ENCODE measurements at regions not wholly inside any gene's neighbourhood (a gene's known extent, or its start where the extent isn't known, plus 50 kb on each side); places are given as distances from the start of the nearest gene placed in this dataset.
"Not testable (repeated sequence)": the region's sequence is repeated elsewhere in the genome, so short reads cannot be mapped to it uniquely, and the experiment has no call there.

- DNase-seq = not testable (repeated sequence)
These were observed 340.2 kb upstream of the MEIS1 start for GRCh38 chr2:66094689-66095088.

- DNase-seq = no peak
These were observed 341.6 kb upstream of the MEIS1 start for GRCh38 chr2:66093371-66093770.

- no peak for DNase-seq
These were observed 349.9 kb upstream of the MEIS1 start for GRCh38 chr2:66084948-66085590.

DNA sequence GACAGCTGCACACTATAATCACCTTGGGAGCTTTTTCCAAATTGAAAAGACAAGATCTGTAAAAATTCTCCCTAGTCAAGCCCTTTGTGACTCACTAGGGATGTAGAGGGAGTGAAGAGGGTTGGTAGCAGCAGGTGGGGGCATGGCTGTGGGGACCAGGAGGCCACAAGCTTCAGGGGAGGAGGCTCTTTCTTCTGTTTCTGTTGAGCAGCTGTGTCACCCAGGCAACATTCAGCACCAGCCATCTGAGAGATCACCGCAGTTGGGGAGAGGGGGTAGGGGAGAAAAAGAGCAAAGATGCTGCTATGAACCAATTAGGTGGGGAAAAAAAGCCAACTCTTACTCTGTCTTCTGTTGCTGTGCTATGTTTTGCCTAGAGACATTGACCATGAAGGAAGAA, 352.3 kb upstream of the MEIS1 start:
- no peak for DNase-seq

DNA sequence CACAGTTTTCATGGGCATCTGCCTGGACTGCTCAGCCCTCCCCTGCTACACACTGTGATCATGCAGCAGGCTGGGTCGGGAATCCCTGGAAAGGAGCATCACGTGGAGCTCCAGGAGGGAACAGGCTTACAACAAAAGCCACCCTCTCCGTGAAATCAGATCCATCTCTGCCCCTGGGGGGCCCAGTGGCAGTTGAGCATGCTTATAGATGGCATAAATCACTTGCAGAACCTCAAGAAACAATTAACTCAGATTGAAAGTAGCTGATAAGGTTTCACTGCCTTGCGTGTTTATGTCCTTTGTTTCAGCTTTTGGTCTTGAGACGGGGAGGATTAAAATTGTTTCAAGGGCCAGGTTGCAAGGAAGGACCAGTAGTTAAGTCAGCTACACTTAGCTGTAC, 354.8 kb upstream of the MEIS1 start:
- no peak for DNase-seq

- DNase-seq = peak; percentile 2
These were observed 361.8 kb upstream of the MEIS1 start for GRCh38 chr2:66073172-66073571.

GRCh38 chr2:66070721-66071602, 364.0 kb upstream of the MEIS1 start:
- DNase-seq = no peak

DNA sequence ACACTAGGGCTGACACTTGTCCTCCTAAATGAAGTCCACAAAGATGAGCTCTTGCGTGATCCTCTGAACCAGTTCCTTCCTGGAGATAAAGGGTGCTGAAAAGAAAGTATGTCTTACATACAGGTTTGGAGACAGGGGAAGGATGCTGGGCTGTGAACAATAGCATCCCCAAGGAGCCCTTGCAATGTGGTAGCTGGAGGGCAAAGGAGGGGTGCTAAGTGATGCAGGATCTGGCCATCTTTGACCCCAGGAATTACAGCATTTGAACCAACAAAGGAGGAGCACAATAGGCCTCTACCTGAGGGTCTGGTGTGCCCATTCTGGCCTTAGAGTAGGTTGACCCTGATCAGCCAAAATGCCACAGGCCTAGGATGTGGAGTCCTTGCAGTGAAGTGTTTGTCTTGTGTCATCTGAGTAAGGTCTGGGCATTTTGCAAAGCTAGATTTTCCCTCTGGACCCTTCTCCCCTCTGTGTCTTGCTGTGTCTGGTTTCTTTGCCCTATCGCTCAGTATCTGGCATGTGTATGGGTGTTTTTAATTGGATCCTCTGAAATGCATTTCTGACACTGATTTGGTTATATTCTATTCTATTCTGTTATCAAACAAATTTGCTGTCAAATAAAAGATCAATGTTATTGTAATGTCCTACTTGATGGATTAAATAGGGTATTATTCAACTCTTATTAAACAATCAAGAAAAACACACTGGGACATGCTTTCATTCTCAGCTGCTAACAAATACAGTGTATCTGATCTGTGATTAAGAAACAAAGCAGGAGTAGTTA, 364.8 kb upstream of the MEIS1 start:
- DNase-seq = no peak

GRCh38 chr2:66066032-66066431, 368.9 kb upstream of the MEIS1 start:
- DNase-seq = no peak

- no peak for DNase-seq
These were observed 375.6 kb upstream of the MEIS1 start for GRCh38 chr2:66059332-66059731.

- DNase-seq = no peak
These were observed 376.2 kb upstream of the MEIS1 start for GRCh38 chr2:66058675-66059074.

- DNase-seq = no peak
These were observed 377.1 kb upstream of the MEIS1 start for GRCh38 chr2:66057844-66058243.

DNA sequence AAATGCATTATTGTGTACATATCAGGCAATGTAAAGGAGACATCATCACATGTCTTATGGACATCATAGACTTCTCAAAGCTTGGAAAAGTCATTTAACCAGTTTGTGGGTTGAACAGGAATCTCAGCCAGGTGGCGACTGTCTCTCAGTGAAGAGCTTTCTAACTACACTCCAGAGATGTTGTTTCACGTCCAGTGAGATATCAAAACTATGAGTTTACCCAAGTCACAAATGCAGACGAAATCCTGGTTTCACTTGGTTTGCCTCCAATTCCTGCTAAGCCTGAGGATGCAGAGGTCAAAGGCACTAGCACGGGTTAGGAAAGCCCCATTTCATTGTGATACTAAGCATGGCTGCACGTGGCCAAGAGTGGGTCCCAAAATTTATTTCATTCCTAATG, 384.5 kb upstream of the MEIS1 start:
- DNase-seq = no peak

DNA sequence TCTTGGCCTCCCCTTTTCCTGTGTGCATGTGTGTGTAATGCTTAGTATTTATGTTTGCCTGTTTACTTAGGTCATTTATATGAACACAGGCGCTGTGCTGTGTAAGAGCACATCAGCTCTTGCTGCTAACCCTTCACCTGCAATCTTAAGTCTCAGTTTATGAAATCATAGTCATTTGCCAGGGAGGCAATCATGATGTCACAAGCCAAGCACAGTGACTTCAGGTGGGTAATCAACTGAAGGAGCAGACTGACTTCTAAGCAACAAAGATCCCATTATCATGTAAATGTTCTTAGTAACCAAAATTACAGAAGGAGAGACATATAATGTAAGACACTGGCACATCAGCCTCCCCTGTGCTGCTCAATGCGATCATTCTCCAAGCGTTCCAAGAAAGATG, 386.3 kb upstream of the MEIS1 start:
- no peak for DNase-seq

GRCh38 chr2:66041902-66042657, 392.8 kb upstream of the MEIS1 start:
- DNase-seq = no peak

- no peak for DNase-seq
These were observed 398.0 kb upstream of the MEIS1 start for GRCh38 chr2:66036948-66037347.

GRCh38 chr2:66034467-66034866, 400.5 kb upstream of the MEIS1 start:
- DNase-seq = no peak

DNA sequence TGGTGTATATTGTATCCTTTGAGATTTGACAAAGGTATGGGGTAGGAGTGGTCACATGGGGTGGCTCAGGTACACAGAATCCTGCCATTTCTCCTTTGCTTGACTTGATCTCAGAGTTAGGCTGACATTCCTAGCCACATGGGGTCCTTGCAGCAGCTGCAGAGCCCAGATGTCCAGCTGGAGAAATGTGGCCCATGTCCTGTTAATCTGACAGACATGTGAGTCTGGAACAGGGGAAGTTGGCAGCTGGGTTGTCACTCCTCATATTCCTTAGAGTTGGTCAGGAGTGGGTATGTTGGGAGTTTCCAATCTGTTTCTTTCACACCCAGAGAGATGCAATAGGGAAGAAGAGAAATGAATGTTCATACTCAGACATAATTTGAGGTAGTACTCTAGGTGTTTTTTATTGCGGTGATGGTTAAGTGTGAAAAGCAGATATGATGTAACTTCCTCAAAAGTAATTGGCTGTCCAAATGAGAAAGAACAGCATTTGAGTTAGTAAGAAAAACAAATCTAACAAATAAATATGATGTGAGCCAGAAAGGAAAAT, 402.6 kb upstream of the MEIS1 start:
- no peak for DNase-seq

GRCh38 chr2:66031236-66031635, 403.7 kb upstream of the MEIS1 start:
- DNase-seq = no peak

- DNase-seq = no peak
These were observed 404.4 kb upstream of the MEIS1 start for GRCh38 chr2:66030553-66030952.

GRCh38 chr2:66024391-66024790, 410.5 kb upstream of the MEIS1 start:
- no peak for DNase-seq

DNA sequence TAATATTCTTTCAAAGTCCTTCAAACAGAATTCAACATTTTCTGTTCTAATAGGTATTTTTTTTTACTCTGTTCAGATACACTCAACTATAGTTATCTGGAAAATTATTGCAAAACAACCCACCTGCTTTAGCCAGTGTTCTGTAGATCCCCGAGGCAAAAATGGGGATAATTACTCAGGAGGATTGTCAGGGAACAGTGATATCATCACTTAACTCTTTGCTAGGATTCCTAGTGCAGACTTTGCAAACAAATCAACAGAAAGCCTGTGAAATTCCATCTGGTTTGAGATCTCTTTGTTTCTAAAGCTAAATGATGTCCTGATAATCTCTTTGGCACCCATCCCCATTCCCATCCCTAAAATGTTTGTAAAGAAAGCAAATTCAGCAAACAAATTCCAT, 413.6 kb upstream of the MEIS1 start:
- DNase-seq = no peak
